NOMO-1 treated with DMSO at 0.1 percent for 48 hours (cell line): ENCODE measurements at regions not wholly inside any gene's neighbourhood (a gene's known extent, or its start where the extent isn't known, plus 50 kb on each side); places are given as distances from the start of the nearest gene placed in this dataset.
"Not testable (repeated sequence)": the region's sequence is repeated elsewhere in the genome, so short reads cannot be mapped to it uniquely, and the experiment has no call there.

Source experiments
- DNase-seq: peaks from one replicate; lab custom pipeline; 2025; ENCODE audit not compliant: unreplicated experiment; lab: John Stamatoyannopoulos, UW

GRCh38 chr5:135185481-135186065, 151.5 kb upstream of the PITX1 start:
- DNase-seq: no peak

DNA sequence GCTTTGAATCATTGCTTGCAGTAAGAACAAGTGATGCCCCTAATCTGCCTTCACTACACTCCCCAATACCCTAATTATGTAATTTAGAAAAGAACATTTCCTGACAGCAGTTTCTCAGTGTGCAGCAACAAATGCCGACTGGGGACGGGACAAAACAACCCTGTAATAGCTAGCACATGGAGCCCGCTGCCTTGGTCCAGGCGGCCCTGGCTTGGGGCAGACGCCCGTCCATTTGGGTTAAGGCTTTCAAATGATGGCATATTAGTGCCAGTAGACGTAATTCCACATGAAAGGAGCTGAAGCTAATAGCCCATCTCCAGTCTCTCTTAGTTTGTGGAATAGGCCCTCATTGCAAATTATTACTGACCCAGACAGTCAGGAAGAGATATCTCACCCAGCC, 150.6 kb upstream of the PITX1 start:
- no peak for DNase-seq

- no peak for DNase-seq
These were observed 149.4 kb upstream of the PITX1 start for GRCh38 chr5:135183464-135183863.

DNA sequence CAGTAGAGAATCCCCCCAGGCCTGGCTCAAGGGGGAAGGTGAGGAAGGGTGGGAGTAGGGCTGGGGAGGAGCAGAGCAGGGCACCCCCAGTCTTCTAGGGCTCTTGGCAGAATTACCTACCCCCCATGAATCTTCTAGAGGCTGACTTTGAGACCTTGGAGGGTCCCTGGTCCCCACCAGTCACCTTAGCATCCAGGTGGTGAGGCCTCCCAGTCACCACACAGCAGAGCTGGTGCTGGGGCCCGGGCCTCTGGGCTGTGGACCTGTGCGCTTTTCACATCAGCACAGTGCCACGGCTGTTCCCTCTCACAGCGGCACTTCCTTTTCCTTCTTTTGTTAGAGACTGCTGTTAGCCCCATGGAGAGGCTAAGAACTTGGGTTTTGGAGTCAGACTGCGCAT, 148.6 kb upstream of the PITX1 start:
- no peak for DNase-seq

GRCh38 chr5:135181653-135182052, 147.6 kb upstream of the PITX1 start:
- DNase-seq: no peak

- DNase-seq: no peak
These were observed 145.4 kb upstream of the PITX1 start for GRCh38 chr5:135179308-135179980.

DNA sequence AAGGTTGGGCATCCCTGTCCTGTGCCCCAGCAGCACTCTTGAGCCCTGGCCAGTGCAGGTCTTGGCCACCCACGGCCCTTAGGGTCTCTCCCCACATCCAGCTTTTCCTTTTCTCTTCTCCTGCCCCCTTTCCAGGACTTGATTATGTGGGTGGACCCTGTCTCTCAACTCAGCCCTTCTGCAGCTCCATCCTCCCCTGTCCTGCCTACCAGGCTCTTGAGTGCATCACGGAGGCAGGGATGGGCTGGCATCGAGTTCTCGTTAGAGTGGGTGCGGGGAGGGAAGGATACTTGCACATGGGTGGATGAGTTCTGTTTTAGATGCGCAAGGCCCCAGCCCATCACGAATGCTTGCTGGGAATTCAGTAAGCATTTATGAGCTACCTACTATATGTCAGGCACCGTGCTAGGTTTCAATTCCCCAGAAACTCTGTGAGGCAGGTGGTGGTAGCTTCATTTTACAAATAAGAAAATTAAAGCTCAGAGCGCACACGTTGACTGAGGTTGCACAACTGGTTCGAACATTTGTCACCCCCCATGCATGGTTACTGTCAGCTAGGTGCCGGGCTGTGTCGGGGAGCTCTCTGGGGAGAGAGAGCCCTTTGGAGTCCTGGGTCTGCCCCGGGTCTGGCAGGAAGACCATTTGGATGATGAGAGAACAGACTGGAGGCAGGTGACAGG, 144.6 kb upstream of the PITX1 start:
- no peak for DNase-seq

DNA sequence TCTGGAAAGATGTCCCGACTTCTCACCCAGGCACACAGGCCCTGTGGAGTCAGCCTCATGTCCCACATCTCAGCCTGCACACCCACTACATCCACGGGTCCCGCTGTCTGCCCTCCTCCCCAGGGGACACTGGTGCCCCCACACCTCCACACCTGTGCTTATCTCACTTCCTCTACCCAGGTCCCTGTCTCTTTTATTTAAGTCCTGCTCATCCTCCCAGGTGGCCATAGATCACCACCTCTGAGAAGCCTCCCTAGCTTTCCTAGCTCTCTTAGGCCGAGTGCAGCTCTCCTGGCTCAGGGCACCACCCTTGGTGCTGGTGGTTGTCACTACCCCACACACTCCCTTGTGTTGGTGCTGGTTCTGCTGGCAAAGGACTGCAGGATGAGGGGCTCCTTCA, 143.6 kb upstream of the PITX1 start:
- DNase-seq: no peak

DNA sequence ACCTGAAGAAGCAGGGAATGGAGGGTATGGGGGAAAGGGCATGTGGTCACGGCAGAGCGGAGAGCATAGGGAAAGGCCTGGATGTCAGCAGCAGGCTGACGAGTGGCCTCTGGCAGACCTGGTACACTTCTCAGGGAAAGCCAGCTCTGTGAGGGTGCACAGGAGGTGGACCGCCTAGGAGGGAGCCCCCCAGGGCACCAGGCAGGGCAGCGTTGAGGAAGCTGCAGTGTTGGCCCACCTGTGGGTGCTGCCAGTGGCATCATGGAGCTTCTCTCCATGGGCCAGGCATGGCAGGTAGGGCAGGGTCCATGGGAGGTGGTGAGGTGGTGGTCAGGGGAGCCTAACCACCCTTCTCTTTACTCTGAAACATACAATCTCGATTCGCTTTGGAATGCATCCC, 143.0 kb upstream of the PITX1 start:
- DNase-seq: no peak

DNA sequence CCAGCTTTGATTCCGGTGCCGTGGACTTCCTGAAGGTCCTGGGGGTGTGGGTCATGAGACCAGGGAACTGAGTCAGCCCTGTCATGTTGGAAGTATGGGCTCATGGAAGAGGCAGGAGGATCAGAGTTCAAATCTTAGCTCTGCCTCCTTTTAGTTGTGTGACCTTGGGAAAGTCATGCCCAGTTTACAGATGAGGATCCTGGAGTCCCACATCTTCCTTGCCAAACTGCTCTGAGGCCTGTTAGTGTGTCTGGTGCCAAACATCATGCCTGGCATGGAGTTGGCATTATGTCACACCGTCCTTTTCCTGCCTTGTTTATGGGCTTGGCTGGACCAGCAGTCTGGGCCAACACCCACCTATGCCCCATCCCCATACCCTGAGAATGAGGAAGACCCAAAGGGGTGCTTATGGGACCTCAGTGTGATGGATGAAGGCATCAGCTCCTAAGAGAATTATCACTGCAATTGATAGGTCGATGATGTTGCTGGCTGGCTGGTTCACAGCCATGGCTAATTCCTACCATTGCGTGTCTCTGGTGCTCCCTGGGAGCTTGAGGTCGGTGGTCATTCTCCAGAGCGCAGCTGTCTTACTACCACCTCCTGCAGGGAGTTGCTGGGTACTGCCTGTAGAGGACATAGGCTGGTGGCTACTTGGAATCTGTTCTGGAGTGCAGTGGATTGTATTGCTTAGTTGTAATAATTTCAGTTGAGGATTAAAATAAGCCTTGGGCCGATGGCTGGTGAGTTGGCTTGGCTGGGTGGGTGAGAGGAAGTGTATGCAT, 140.5 kb upstream of the PITX1 start:
- no peak for DNase-seq

- DNase-seq: no peak
These were observed 139.7 kb upstream of the PITX1 start for GRCh38 chr5:135173662-135174290.

GRCh38 chr5:135172718-135173117, 138.7 kb upstream of the PITX1 start:
- no peak for DNase-seq

DNA sequence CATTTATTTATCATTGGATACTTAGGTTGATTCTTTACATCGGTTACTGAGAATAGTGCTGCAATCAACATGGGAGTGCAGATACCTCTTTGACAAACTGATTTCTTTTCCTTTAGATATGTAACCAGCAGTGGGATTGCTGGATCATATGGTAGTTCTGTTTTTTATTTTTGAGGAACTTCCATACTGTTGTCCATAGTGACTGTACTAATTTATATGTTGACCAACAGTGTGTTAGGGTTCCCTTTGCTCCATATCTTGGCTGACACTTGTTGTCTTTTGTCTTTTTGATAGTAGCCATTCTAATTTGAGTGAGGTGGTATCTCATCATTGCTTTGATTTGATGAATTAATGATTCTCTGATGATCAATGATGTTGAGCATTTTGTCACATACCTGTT, 137.3 kb upstream of the PITX1 start:
- DNase-seq: no peak

DNA sequence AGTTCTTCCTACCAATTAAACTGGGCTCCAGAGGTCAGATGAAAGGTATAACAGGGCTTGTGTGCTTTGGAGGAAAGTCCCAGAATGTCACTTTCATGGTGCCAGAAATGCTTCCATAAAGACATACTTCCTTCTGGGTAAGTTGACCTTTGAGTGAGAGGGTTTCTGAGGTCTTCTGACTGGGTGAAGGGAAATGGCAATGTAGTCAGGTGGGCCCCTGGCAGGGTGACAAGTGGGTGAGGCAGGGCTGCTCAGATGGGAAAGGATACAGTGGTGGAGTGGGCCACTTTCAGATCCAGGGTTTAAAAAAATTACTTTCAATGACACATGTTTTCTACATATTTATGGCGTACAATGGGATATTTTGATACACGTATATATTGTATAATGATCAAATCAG, 136.5 kb upstream of the PITX1 start:
- no peak for DNase-seq

DNA sequence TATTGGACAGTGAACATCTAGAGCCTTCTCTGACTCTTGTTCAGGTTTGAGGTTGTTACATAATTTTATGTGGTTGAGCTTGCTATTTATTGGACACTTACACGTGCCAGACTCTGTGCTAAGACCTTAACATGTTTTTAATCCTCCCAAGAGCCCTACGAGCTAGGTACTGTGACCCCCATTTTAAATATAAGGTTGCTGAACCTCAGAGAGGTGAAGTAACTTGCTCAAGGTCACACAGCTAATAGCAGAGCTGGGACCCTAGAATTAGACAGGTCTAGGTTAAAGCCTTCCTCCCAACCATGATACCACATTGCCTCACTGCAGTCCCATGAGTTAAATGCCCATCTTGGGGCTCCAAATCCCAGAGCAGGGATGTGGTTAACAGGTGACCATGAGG, 135.7 kb upstream of the PITX1 start:
- DNase-seq: no peak

- no peak for DNase-seq
These were observed 133.6 kb upstream of the PITX1 start for GRCh38 chr5:135167634-135168033.

DNA sequence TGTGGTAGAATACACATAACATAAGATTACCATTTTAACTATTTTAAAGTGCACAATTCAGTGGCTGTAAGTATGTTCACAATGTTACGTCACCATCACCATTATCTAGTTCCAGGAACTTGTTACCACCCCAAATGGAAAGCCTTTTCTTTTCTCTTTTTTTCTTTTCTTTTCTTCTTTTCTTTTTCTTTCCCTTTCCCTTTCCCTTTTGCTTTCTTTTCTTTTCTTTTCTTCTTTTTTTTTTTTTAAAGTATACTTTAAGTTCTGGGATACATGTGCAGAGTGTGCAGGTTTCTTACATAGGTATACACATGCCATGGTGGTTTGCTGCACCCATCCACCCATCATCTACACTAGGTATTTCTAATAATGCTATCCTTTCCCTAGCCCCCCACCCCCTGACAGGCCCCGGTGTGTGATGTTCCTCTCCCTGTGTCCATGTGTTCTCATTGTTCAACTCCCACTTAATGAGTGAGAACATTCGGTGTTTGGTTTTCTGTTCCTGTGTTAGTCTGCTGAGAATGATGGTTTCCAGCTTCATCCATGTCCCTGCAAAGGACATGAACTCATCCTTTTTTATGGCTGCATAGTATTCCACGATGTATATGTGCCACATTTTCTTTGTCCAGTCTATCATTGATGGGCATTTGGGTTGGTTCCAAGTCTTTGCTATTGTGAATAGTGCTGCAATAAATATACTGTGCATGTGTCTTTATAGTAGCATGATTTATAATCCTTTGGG, 131.0 kb upstream of the PITX1 start:
- not testable (repeated sequence) for DNase-seq

- no peak for DNase-seq
These were observed 129.9 kb upstream of the PITX1 start for GRCh38 chr5:135163964-135164363.

- DNase-seq: no peak
These were observed 129.4 kb upstream of the PITX1 start for GRCh38 chr5:135163391-135163790.

DNA sequence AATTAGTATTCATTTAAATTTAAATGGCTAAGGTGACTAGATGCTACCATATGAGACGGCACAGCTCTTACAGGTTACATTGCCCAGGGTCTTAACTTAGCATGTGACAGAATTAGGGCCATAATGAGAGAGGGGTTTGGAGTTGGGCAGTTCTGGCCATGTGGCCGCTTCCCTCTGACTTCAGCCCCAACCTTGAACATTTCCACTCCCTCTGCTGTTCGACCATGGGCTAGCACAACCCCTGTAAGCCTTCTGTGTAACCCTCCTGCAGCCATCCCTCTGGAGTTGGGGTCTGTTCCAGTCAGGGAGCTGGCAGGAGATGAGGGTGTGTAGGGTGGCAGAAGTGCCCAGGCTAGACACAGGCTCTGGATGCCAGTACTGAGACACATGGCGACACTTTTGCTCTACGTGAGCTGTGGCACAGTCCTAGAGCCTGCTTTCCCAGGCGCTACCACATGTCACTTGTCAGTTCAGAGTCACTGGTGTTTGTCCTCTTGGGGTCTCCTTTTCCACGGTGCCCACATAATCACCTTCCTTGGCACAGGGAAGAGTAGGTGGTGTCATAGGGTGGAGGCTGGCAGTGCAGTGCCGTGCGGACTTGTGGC, 128.7 kb upstream of the PITX1 start:
- no peak for DNase-seq
